ENCODE measurements at regions not wholly inside any gene's neighbourhood (a gene's known extent, or its start where the extent isn't known, plus 50 kb on each side); places are given as distances from the start of the nearest gene placed in this dataset.

DNA sequence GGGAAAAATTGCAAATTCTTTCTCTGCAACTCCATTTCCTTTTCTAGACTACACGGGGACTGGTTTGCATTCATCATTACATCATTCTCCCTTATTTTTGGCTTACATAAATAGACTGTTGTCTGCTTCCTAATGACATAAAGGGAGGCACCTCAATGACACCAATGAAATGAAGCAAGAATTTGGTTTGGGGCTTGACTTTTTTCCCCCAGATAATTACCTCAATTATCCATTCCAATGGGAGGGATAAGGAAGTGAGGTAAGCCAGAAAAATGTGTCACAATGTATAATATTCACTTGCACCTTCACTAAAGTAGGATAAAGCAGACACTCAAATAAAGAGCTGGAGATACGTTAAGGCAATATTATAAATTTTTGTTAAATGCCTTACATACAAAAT lies 240.6 kb upstream of the GRIP1 start:
- TF ChIP-seq, protein P1, sequence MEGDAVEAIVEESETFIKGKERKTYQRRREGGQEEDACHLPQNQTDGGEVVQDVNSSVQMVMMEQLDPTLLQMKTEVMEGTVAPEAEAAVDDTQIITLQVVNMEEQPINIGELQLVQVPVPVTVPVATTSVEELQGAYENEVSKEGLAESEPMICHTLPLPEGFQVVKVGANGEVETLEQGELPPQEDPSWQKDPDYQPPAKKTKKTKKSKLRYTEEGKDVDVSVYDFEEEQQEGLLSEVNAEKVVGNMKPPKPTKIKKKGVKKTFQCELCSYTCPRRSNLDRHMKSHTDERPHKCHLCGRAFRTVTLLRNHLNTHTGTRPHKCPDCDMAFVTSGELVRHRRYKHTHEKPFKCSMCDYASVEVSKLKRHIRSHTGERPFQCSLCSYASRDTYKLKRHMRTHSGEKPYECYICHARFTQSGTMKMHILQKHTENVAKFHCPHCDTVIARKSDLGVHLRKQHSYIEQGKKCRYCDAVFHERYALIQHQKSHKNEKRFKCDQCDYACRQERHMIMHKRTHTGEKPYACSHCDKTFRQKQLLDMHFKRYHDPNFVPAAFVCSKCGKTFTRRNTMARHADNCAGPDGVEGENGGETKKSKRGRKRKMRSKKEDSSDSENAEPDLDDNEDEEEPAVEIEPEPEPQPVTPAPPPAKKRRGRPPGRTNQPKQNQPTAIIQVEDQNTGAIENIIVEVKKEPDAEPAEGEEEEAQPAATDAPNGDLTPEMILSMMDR (IDR thresholded peaks at IDR 0.05): no peak
- TF ChIP-seq POLR2AphosphoS5 (IDR thresholded peaks at IDR 0.05; ENCODE audit: low read depth, low read length) (no peak), SIN3A (IDR thresholded peaks at IDR 0.05; ENCODE audit: borderline replicate concordance, insufficient read depth, low read depth, low read length) (no peak)
- TF ChIP-seq, protein P2, sequence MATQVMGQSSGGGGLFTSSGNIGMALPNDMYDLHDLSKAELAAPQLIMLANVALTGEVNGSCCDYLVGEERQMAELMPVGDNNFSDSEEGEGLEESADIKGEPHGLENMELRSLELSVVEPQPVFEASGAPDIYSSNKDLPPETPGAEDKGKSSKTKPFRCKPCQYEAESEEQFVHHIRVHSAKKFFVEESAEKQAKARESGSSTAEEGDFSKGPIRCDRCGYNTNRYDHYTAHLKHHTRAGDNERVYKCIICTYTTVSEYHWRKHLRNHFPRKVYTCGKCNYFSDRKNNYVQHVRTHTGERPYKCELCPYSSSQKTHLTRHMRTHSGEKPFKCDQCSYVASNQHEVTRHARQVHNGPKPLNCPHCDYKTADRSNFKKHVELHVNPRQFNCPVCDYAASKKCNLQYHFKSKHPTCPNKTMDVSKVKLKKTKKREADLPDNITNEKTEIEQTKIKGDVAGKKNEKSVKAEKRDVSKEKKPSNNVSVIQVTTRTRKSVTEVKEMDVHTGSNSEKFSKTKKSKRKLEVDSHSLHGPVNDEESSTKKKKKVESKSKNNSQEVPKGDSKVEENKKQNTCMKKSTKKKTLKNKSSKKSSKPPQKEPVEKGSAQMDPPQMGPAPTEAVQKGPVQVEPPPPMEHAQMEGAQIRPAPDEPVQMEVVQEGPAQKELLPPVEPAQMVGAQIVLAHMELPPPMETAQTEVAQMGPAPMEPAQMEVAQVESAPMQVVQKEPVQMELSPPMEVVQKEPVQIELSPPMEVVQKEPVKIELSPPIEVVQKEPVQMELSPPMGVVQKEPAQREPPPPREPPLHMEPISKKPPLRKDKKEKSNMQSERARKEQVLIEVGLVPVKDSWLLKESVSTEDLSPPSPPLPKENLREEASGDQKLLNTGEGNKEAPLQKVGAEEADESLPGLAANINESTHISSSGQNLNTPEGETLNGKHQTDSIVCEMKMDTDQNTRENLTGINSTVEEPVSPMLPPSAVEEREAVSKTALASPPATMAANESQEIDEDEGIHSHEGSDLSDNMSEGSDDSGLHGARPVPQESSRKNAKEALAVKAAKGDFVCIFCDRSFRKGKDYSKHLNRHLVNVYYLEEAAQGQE (IDR thresholded peaks at IDR 0.05; ENCODE audit: insufficient read depth in 1 of 2, low read depth in 2 of 2, low read length in 1 of 2): no peak

All from Panc1 (cell line).